Adrenal gland (tissue), 9 donors: ENCODE measurements at regions not wholly inside any gene's neighbourhood (a gene's known extent, or its start where the extent isn't known, plus 50 kb on each side); places are given as distances from the start of the nearest gene placed in this dataset.

ENCODE experiments used
- DNase-seq, 7 donors: peaks; one replicate each; pipeline ENCODE4 v3.0.0-alpha.2; 2019 to 2020
- H3K27ac ChIP-seq, 5 donors: fragments of 200-600 bp; sonication (generic) in 4 of 5; 1 replicate in 3 of 5; 2 replicates in 2 of 5; pipeline versions ENCODE4 v1.5.1 to v1.8.0; 2016 to 2020; ENCODE audit warnings: mild to moderate bottlenecking in 1 of 5
- H3K27me3 ChIP-seq: fragments of 200-600 bp; 2 replicates; pipeline ENCODE4 v1.8.0; 2021
- H3K36me3 ChIP-seq, 2 donors: fragments of 200-600 bp; replicated peaks in 1 of 2; 1 replicate in 1 of 2; 2 replicates in 1 of 2; pipeline versions ENCODE4 v1.5.1 to v1.8.0; 2018 to 2022
- H3K4me1 ChIP-seq, 2 donors: fragments of 200-600 bp; replicated peaks in 1 of 2; 1 replicate in 1 of 2; 2 replicates in 1 of 2; pipeline versions ENCODE4 v1.5.1 to v1.8.0; 2018 to 2021
- H3K4me3 ChIP-seq, 4 donors: fragments of 200-600 bp; sonication (generic) in 3 of 4; one replicate each; pipeline ENCODE4 v1.5.1; 2016 to 2018
- H3K9me3 ChIP-seq, 3 donors: fragments of 200-600 bp; sonication (generic) in 1 of 3; replicated peaks in 1 of 3; 1 replicate in 2 of 3; 2 replicates in 1 of 3; pipeline versions ENCODE4 v1.5.1 to v1.8.0; 2016 to 2021
- POLR2A ChIP-seq, 2 donors: fragments of 450-650 bp; IDR thresholded peaks; one replicate each; pipeline ENCODE4 v1.6.1; 2017; ENCODE audit warnings: antibody characterized with exemption in 2 of 2, mild to moderate bottlenecking in 2 of 2, moderate library complexity in 1 of 2
- WGBS, 4 donors: extraction: QIAGEN DNeasy Blood & Tissue Kit in 2 of 4; methylation state at CpG; one replicate each; pipeline versions ENCODE4 v1.1.5 to v1.1.7; 2013 to 2017; 5-methylcytosine and 5-hydroxymethylcytosine counted together
- intact Hi-C, 2 donors: fragments of 100-400 bp; cut with DNase I; formaldehyde crosslinking; loops; one replicate each; pipeline versions ENCODE4 v1.14.1 to v1.15.0; 2022 to 2023
- TF ChIP-seq, protein P1 (sequence below), 6 experiments: fragments of 450-650 bp in 4 of 6; fragments of 200-600 bp in 2 of 6; sonication (generic) in 1 of 6; IDR thresholded peaks; 1 replicate in 5 of 6; 2 replicates in 1 of 6; pipeline versions ENCODE4 v1.5.1 to v1.8.0; 2016 to 2021; ENCODE audit warnings: antibody characterized with exemption in 6 of 6, mild to moderate bottlenecking in 2 of 6, moderate library complexity in 1 of 6
- donor health status: healthy with polysubstance abuse.
- donor health status: Bipolar disorder and iron deficiency.
- donor health status: DM: yes; HTN: yes; CAD: no.
- donor health status: DM: no; HTN: no; CAD: no.
- donor health status: DM: no; HTN: no; CAD: no.

DNA sequence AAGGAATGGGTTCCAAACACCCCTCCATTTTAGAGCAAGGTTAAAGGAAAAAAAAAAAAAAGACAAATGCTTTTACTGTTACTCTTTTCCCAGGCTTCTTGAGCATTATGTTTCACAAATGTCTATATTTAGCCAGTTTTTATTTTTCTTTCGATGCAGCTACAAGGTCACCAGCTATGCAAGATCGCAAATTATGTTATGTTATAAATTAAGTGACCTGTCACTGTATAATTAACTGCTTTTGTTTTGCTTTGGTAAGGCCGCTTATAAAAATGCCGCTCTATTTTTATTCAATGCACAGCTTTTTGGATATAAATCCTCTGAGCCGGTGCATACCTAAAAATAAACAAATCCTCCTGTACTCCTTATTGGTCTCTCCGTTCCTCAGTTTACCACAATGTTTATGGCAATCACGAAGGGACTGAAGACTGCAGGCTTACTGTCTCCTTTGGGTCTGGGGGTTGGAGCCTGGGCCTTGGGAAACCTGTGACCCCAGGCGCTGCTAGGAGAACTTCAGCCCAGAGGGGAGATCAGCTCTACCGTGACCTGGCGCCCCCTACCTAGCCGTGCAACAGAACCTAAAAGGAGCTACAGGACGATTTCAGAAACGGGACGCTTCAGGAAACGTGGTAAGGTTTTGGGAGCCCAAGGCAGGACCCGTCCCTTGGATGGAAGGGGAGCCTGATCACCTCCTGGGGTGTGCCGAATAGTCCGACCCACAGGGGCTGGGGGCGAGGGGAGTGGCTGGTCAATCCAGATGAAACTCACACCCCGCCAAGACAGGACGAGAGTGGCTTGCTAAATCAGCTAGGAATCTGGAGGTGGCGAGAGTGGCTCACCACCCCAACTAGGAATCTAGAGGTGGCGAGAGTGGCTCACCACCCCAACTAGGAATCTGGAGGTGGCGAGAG, 101.2 kb upstream of the CD55 start:
- no peaks in the 10 kb centered on the region for H3K36me3 ChIP-seq
- no peaks in the 10 kb centered on the region for H3K9me3 ChIP-seq
- intact Hi-C loops: loop anchor here in 1 of 2 donors (10.0 kb wide), 1 partner anchor 105 kb away; the partner anchor contains the start of gene CD55
- TF ChIP-seq, protein P1, sequence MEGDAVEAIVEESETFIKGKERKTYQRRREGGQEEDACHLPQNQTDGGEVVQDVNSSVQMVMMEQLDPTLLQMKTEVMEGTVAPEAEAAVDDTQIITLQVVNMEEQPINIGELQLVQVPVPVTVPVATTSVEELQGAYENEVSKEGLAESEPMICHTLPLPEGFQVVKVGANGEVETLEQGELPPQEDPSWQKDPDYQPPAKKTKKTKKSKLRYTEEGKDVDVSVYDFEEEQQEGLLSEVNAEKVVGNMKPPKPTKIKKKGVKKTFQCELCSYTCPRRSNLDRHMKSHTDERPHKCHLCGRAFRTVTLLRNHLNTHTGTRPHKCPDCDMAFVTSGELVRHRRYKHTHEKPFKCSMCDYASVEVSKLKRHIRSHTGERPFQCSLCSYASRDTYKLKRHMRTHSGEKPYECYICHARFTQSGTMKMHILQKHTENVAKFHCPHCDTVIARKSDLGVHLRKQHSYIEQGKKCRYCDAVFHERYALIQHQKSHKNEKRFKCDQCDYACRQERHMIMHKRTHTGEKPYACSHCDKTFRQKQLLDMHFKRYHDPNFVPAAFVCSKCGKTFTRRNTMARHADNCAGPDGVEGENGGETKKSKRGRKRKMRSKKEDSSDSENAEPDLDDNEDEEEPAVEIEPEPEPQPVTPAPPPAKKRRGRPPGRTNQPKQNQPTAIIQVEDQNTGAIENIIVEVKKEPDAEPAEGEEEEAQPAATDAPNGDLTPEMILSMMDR (IDR thresholded peaks at IDR 0.05): no peak
- no peak for TF ChIP-seq POLR2A (IDR thresholded peaks at IDR 0.05)
- no peaks in the 10 kb centered on the region for H3K27me3 ChIP-seq
- peak overlapping the region in 1 of 5 donors; percentile 43 for H3K27ac ChIP-seq
- peaks cover 22 to 36% of the 10 kb centered on the region in 2 donors for H3K4me1 ChIP-seq
- WGBS, 4 donors: 67 to 74% (median 73%) methylated on average over 20 to 24 of the region's 24 CpGs
- DNase-seq: no peak
- no peak overlapping the region for H3K4me3 ChIP-seq

DNA sequence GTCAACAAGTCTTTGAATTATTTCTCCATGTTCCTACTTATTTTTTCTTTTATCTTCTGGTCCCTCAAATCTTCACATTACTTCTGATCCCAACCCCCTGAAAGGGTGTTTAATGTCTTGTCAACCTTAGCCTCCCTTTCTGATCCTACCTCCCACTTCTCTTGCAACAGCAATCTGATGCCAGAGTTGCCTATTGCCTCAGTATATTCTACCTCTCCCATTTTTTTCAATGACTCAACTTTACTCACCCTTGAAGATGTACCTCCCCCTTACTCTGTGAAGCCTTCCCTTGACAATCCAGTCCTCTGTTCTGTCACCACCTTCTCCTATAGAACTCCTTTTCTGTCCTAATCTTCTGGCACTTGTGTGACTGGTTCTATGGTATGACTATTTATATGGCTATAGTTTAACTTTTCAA, 99.5 kb upstream of the CD55 start:
- no peaks in the 10 kb centered on the region for H3K27me3 ChIP-seq
- TF ChIP-seq POLR2A (IDR thresholded peaks at IDR 0.05): no peak
- TF ChIP-seq, protein P1 (IDR thresholded peaks at IDR 0.05): no peak
- no peak for DNase-seq
- peaks cover 22 to 36% of the 10 kb centered on the region in 2 donors for H3K4me1 ChIP-seq
- H3K36me3 ChIP-seq: no peaks in the 10 kb centered on the region
- no peak overlapping the region for H3K4me3 ChIP-seq
- H3K27ac ChIP-seq: no peak overlapping the region
- H3K9me3 ChIP-seq: no peaks in the 10 kb centered on the region
- intact Hi-C loops: no loop called here

DNA sequence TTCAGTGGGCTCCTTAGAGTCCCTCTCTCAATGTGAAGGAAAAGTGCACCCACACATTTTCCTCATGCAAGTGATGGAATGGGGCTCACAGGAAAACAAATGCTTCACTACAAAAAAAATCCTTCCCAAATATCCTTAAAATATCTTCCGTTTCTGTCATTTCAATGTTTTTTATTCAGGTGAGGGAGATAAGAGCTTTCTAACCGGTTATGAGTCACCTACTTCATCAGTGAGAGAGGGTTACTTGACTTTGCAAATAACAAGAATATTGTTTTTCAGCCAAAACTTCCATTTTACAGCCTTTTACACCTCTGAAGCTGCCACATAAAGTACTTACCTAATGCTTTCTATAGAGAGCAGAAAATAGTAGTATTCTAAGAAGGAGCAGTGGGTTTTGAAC, 98.3 kb upstream of the CD55 start:
- no peak for TF ChIP-seq POLR2A (IDR thresholded peaks at IDR 0.05)
- TF ChIP-seq, protein P1 (IDR thresholded peaks at IDR 0.05): no peak
- WGBS, 4 donors: 34 to 40% (median 38%) methylated on average over 2 of the region's 2 CpGs

DNA sequence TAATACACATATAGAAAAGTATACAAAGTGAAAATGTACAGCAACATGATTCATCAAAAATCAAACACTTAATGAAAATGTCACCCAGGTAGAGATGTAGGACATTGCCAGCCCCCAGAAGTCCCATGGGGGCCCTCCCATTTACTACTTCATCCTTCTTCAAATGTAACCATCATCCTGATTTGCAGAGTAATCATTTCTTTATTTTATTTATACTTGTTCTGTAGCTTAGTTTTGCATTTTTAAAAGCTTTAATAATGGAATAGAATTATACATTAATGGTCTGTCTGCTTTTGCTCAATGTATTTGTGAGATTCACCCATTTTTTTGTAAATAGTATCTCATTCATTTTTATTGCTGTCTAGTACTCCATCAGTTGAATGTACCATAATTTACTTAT, 96.8 kb upstream of the CD55 start:
- TF ChIP-seq POLR2A (IDR thresholded peaks at IDR 0.05): no peak
- TF ChIP-seq, protein P1 (IDR thresholded peaks at IDR 0.05): no peak
- intact Hi-C loops: no loop called here
- Histone ChIP-seq H3K36me3 (no peaks in the 10 kb centered on the region), H3K9me3 (no peaks in the 10 kb centered on the region), H3K27me3 (no peaks in the 10 kb centered on the region), H3K4me3 (no peak overlapping the region), H3K4me1 (peaks cover 8 to 20% of the 10 kb centered on the region in 2 donors), H3K27ac (no peak overlapping the region)
- no peak for DNase-seq

More for the DNA sequence above, 98.3 kb upstream of the CD55 start:
- H3K27ac ChIP-seq: peak overlapping the region in 1 of 5 donors; percentile 20
- intact Hi-C loops: no loop called here
- no peaks in the 10 kb centered on the region for H3K9me3 ChIP-seq
- no peak for DNase-seq
- H3K27me3 ChIP-seq: no peaks in the 10 kb centered on the region
- H3K36me3 ChIP-seq: no peaks in the 10 kb centered on the region
- no peak overlapping the region for H3K4me3 ChIP-seq
- H3K4me1 ChIP-seq: peaks cover 18 to 35% of the 10 kb centered on the region in 2 donors
